Psoas muscle (tissue), 7 donors: ENCODE measurements at regions not wholly inside any gene's neighbourhood (a gene's known extent, or its start where the extent isn't known, plus 50 kb on each side); places are given as distances from the start of the nearest gene placed in this dataset.

ENCODE experiments used
- ATAC-seq, 4 donors: fragments of 200-7000 bp; cut with Tn5 transposase; one replicate each; pipeline ENCODE4 v1.9.1; 2020; ENCODE audit warnings: moderate library complexity in 3 of 4, mild to moderate bottlenecking in 2 of 4
- DNase-seq, 2 donors: peaks; one replicate each; pipeline ENCODE4 v3.0.0-alpha.2; 2020
- H3K27ac ChIP-seq: fragments of 200-600 bp; one replicate; pipeline ENCODE4 v1.8.0; 2022
- H3K27me3 ChIP-seq, 3 donors: fragments of 200-600 bp in 1 of 3; one replicate each; pipeline versions ENCODE4 v1.6.1 to v1.8.0; 2013 to 2022; ENCODE audit warnings: low read length in 2 of 3, mild to moderate bottlenecking in 2 of 3, moderate library complexity in 1 of 3; ENCODE audit not compliant: insufficient read depth in 3 of 3
- H3K36me3 ChIP-seq, 2 donors: fragments of 200-600 bp in 1 of 2; one replicate each; pipeline versions ENCODE4 v1.6.1 to v1.8.0; 2013 to 2022; ENCODE audit warnings: low read depth in 1 of 2, mild to moderate bottlenecking in 1 of 2, moderate library complexity in 1 of 2; ENCODE audit not compliant: insufficient read depth in 1 of 2
- H3K4me1 ChIP-seq: fragments of 200-600 bp; one replicate; pipeline ENCODE4 v1.8.0; 2022
- H3K4me3 ChIP-seq: fragments of 200-600 bp; one replicate; pipeline ENCODE4 v1.8.0; 2022; ENCODE audit warnings: mild to moderate bottlenecking
- H3K9me3 ChIP-seq: fragments of 200-600 bp; one replicate; pipeline ENCODE4 v1.8.0; 2022
- WGBS, 3 donors: extraction: QIAGEN DNeasy Blood & Tissue Kit; methylation state at CpG; one replicate each; pipeline versions ENCODE4 v1.1.6 to v1.1.7; 2013; 5-methylcytosine and 5-hydroxymethylcytosine counted together
- intact Hi-C, 2 donors: fragments of 100-400 bp; cut with DNase I; formaldehyde crosslinking; loops; one replicate each; pipeline versions ENCODE4 v1.11.0 to v1.14.2; 2022
- TF ChIP-seq, protein P1 (sequence below): fragments of 200-600 bp; IDR thresholded peaks from one replicate; pipeline ENCODE4 v1.8.0; 2022; ENCODE audit warnings: antibody characterized with exemption
- donor health status: healthy with polysubstance abuse.
- donor health status: DM: no; HTN: no; CAD: no; lungs with moderate emphysema.
- donor health status: Bipolar disorder and iron deficiency.
- donor health status: healthy.
- donor health status: DM: yes; HTN: yes; CAD: no.
- donor health status: DM: no; HTN: no; CAD: no.
- donor health status: DM: yes; HTN: yes; CAD: no.

DNA sequence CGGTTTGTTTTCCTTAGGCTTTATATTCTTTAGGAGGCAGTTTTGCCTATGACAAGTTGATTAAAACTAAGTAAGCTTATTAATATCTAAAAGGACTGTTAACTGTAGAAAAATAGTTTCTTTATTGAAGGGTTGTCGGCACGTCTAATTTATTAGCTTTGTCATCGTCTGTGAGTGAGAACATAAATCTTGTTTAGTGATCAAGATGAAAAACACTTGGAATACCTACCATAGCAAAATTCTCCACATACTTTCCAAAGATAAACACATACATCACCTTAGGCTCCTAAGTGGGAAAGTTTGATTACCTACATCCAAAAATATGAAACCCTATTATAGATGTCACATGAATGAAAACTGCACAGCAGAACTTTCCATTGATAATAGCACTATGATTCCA lies 139.1 kb upstream of the BNIP2 start:
- 53 to 61% (median 60%) methylated on average over 4 of the region's 4 CpGs for WGBS, 3 donors
- H3K9me3 ChIP-seq = no peaks in the 10 kb centered on the region
- intact Hi-C loops = no loop called here
- DNase-seq = no peak
- no peak for ATAC-seq
- no peak overlapping the region for H3K27ac ChIP-seq
- TF ChIP-seq, protein P1, sequence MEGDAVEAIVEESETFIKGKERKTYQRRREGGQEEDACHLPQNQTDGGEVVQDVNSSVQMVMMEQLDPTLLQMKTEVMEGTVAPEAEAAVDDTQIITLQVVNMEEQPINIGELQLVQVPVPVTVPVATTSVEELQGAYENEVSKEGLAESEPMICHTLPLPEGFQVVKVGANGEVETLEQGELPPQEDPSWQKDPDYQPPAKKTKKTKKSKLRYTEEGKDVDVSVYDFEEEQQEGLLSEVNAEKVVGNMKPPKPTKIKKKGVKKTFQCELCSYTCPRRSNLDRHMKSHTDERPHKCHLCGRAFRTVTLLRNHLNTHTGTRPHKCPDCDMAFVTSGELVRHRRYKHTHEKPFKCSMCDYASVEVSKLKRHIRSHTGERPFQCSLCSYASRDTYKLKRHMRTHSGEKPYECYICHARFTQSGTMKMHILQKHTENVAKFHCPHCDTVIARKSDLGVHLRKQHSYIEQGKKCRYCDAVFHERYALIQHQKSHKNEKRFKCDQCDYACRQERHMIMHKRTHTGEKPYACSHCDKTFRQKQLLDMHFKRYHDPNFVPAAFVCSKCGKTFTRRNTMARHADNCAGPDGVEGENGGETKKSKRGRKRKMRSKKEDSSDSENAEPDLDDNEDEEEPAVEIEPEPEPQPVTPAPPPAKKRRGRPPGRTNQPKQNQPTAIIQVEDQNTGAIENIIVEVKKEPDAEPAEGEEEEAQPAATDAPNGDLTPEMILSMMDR = no peak
- no peaks in the 10 kb centered on the region for H3K4me1 ChIP-seq
- H3K36me3 ChIP-seq = no peaks in the 10 kb centered on the region
- H3K4me3 ChIP-seq = no peak overlapping the region
- no peaks in the 10 kb centered on the region for H3K27me3 ChIP-seq

DNA sequence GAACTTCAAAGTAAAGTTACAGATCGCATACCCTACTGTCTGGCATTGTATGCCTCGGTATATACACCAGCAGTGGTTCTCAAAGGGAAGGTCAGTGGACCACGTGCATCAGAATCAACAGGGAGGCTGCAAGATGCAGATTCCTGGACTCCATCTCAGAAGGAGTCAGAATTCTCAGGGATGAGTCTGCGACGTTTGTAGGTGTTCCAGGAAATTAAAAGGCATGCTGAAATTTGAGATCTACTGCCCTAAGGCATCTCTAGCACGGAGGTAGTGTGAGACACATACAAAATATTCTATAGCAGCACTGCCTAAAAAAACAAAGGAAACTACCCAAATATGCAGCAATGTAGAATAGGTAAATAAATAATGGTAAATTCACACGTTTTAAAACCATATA lies 136.8 kb upstream of the BNIP2 start:
- H3K27me3 ChIP-seq = no peaks in the 10 kb centered on the region
- ATAC-seq (no peak), DNase-seq (no peak)
- TF ChIP-seq, protein P1 = no peak
- H3K4me1 ChIP-seq = no peaks in the 10 kb centered on the region
- 46 to 51% (median 51%) methylated on average over 7 of the region's 7 CpGs for WGBS, 3 donors
- H3K36me3 ChIP-seq = no peaks in the 10 kb centered on the region
- H3K9me3 ChIP-seq = no peaks in the 10 kb centered on the region
- H3K4me3 ChIP-seq = no peak overlapping the region
- no peak overlapping the region for H3K27ac ChIP-seq
- intact Hi-C loops = no loop called here

DNA sequence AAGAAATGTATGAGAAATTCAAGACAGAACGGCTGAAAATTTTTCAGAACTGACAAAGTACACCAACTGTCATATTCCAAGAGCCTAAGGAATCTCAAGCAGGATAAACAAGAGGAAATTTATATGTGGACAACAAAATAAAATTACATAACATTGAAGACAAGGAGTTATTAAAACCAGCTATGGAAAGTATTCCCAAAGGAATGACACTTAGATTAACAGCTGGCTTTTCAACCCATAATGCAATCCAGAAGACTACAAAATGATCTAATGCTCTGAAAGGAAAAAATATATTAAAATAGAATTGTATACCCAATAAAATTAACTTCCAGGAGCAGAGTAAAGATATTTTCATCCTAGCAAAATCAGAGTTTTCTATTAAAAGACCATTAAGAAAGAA lies 132.2 kb upstream of the BNIP2 start:
- 61 to 72% (median 69%) methylated on average over 1 of the region's 1 CpG for WGBS, 3 donors
- DNase-seq = no peak

DNA sequence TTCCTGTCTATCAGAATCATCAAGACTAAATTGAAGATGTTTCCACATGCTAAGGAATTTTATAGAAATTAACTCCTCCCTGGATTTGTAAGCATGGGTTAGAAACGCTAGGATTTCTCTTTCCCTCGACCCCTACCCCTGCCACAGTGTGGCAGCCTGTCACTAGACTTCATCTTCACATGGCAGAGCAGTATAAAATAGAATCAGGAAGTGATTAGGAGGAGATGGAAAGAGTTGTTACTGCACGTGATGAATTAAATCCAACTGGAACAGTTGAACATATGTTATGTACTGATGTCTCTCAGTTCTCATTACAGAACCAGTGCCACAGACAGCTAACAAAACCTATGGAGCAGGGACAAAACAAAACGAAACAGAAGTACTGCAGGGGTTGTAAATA lies 130.0 kb upstream of the BNIP2 start:
- TF ChIP-seq, protein P1 = no peak

More for the DNA sequence above, 132.2 kb upstream of the BNIP2 start:
- Histone ChIP-seq H3K9me3 (no peaks in the 10 kb centered on the region), H3K4me1 (no peaks in the 10 kb centered on the region), H3K36me3 (no peaks in the 10 kb centered on the region), H3K27me3 (peaks cover 0 to 14% (median 0%) of the 10 kb centered on the region in 3 donors), H3K4me3 (no peak overlapping the region), H3K27ac (no peak overlapping the region)
- no peak for ATAC-seq
- intact Hi-C loops = no loop called here
- TF ChIP-seq, protein P1 = no peak

DNA sequence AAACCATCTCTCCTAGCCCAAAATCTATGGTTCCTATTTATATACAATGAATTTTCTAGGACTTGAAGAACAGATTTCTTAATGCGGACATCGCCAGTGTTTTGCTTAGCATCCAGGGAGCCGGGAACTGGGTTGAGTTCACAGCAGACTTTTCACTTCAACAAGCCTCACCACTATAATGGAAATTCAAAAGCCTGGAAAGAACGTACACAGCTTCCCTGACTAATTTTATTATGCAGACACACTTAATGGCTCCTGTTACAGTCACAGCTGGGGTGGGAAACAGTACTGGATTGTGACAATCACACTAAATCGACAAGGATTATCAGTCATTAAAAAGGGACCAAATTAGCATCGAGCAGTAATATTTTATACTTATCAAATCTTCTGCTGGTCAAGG lies 129.2 kb upstream of the BNIP2 start:
- peaks cover under 1 to 23% (median 2%) of the 10 kb centered on the region in 3 donors for H3K27me3 ChIP-seq
- DNase-seq = no peak
- ATAC-seq = no peak
- no peaks in the 10 kb centered on the region for H3K9me3 ChIP-seq
- H3K4me3 ChIP-seq = no peak overlapping the region
- H3K27ac ChIP-seq = no peak overlapping the region
- 18 to 26% (median 20%) methylated on average over 6 of the region's 6 CpGs for WGBS, 3 donors
- TF ChIP-seq, protein P1 = no peak
- H3K4me1 ChIP-seq = no peaks in the 10 kb centered on the region
- intact Hi-C loops = no loop called here
- H3K36me3 ChIP-seq = no peaks in the 10 kb centered on the region

More for the DNA sequence above, 130.0 kb upstream of the BNIP2 start:
- H3K4me3 ChIP-seq = no peak overlapping the region
- intact Hi-C loops = no loop called here
- peaks cover 0 to 23% (median 2%) of the 10 kb centered on the region in 3 donors for H3K27me3 ChIP-seq
- WGBS, 3 donors = 24 to 26% (median 25%) methylated on average over 4 of the region's 4 CpGs
- H3K36me3 ChIP-seq = no peaks in the 10 kb centered on the region
- DNase-seq = no peak
- H3K4me1 ChIP-seq = no peaks in the 10 kb centered on the region
- ATAC-seq = no peak
- H3K9me3 ChIP-seq = no peaks in the 10 kb centered on the region
- no peak overlapping the region for H3K27ac ChIP-seq
